VCaP (cell line): ENCODE measurements at regions not wholly inside any gene's neighbourhood (a gene's known extent, or its start where the extent isn't known, plus 50 kb on each side); places are given as distances from the start of the nearest gene placed in this dataset.
A peak's percentile ranks its signal among the peaks of the same experiment; 100 is the strongest.

Experiments used
- H3K27ac ChIP-seq: fragments of 450-650 bp; 2 replicates; pipeline ENCODE4 v1.5.1; 2017
- TF ChIP-seq, protein P1 (sequence below): fragments of 450-650 bp; conservative IDR thresholded peaks from 2 replicates; pipeline ENCODE4 v1.5.1; 2017; ENCODE audit warnings: mild to moderate bottlenecking, moderate library complexity

DNA sequence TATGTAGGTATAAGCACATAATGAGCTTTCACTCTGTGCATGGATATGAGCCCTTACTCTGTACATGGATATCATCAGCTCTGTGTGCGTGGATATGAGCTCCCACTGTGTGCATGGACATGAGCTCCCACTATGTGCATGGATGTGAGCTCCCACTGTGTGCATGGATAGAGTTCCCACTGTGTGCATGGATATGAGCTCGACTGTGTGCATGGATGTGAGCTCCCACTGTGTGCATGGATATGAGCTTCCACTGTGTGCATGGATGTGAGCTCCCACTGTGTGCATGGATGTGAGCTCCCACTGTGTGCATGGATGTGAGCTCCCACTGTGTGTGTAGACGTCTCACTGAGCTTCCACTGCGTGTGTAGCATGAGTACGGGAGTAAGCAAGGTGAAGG, 149.3 kb upstream of the ALKAL2 start:
- H3K27ac ChIP-seq, result peak overlapping the region; percentile 70
- TF ChIP-seq, protein P1, sequence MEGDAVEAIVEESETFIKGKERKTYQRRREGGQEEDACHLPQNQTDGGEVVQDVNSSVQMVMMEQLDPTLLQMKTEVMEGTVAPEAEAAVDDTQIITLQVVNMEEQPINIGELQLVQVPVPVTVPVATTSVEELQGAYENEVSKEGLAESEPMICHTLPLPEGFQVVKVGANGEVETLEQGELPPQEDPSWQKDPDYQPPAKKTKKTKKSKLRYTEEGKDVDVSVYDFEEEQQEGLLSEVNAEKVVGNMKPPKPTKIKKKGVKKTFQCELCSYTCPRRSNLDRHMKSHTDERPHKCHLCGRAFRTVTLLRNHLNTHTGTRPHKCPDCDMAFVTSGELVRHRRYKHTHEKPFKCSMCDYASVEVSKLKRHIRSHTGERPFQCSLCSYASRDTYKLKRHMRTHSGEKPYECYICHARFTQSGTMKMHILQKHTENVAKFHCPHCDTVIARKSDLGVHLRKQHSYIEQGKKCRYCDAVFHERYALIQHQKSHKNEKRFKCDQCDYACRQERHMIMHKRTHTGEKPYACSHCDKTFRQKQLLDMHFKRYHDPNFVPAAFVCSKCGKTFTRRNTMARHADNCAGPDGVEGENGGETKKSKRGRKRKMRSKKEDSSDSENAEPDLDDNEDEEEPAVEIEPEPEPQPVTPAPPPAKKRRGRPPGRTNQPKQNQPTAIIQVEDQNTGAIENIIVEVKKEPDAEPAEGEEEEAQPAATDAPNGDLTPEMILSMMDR, result no peak

GRCh38 chr2:436205-436604, 148.3 kb upstream of the ALKAL2 start:
- no peak overlapping the region for H3K27ac ChIP-seq
- TF ChIP-seq, protein P1, result no peak

DNA sequence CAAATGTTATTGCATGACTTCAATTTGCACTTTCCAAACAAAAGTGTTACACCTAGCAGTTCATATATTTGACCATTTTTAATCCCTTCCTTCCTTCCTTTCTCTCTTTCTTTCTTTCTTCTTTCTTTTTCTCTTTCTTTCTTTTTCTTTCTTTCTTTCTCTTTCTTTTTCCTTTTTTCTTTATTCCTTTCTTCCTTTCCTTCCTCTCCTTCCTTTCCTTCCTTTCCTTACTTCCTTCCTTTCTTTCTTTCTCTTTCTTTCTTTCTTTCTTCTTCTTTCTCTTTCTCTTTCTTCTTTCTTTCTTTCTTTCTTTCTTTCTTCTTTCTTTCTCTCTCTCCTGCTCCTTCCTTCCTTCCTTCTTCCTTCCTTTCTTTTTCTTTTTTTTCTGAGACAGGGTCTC, 146.7 kb upstream of the ALKAL2 start:
- H3K27ac ChIP-seq, result no peak overlapping the region
- TF ChIP-seq, protein P1, result no peak

- TF ChIP-seq, protein P1, result no peak
- no peak overlapping the region for H3K27ac ChIP-seq
Observed at GRCh38 chr2:433216-433615, 145.3 kb upstream of the ALKAL2 start.

DNA sequence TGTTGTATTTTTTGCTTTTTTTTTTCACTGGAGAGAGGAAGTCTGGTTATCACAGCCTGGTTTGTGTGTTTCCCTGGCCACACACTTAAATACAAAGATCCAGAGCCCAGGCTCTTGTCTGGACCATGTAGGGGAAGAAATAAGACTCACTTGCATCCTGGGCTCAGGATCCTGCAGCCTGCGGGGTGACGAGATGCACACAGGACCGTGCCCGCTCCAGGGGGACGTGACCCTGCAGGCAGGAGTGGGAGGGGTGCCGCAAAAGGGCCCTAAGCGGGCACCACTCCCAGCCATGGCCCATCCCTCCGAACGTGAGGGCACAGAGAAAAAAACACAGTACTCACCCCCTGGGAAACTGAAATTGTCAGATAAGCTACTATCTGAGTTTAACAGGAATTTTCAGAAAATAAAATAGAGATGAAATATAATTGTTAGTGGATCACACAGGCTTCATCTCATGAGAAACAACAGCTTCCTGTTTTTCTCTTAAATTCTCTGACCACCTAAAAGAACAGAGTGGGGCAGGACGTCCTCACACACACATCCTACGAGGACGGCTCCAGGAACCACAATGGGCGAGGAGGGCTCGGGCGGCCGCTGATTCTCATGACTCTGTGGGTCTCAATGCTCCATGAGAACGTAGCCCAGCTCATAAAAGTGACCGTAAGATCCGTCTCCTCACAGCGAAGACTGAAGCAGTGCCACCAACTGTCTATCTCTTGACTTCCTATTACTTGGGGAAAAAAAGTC, 142.6 kb upstream of the ALKAL2 start:
- no peak overlapping the region for H3K27ac ChIP-seq
- TF ChIP-seq, protein P1, result no peak

GRCh38 chr2:429575-430254, 141.8 kb upstream of the ALKAL2 start:
- TF ChIP-seq, protein P1, result no peak
- no peak overlapping the region for H3K27ac ChIP-seq

GRCh38 chr2:429142-429541, 141.3 kb upstream of the ALKAL2 start:
- TF ChIP-seq, protein P1, result no peak
- H3K27ac ChIP-seq, result no peak overlapping the region
